ENCODE measurements at regions not wholly inside any gene's neighbourhood (a gene's known extent, or its start where the extent isn't known, plus 50 kb on each side); places are given as distances from the start of the nearest gene placed in this dataset.

DNA sequence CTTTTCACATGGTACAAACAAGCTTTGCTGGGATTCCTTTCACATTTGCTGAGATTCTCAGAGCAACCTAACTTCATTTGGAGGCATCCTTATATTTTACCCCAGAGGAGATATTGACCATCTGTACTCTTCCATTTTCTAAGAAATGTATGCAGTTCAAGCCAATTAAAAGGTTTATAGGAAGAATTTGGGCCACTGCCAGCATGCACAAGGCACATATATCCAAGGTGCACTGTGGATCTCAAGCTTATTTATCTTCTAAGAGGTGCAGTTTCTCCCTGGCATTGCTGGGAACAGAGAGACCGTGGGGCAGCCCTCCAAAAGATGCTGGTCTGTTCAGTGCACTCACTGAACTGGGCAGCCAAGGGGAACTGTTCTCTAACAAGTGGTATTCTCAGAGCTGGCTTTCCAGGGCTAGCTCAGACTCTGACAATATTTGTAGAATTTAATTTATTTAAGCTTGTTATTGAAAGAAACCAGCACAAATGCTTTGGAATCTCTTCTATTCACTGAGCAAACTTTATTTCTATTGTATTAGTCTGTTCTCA lies 213.3 kb downstream of the TENT4A start:
- TF ChIP-seq, protein P1, sequence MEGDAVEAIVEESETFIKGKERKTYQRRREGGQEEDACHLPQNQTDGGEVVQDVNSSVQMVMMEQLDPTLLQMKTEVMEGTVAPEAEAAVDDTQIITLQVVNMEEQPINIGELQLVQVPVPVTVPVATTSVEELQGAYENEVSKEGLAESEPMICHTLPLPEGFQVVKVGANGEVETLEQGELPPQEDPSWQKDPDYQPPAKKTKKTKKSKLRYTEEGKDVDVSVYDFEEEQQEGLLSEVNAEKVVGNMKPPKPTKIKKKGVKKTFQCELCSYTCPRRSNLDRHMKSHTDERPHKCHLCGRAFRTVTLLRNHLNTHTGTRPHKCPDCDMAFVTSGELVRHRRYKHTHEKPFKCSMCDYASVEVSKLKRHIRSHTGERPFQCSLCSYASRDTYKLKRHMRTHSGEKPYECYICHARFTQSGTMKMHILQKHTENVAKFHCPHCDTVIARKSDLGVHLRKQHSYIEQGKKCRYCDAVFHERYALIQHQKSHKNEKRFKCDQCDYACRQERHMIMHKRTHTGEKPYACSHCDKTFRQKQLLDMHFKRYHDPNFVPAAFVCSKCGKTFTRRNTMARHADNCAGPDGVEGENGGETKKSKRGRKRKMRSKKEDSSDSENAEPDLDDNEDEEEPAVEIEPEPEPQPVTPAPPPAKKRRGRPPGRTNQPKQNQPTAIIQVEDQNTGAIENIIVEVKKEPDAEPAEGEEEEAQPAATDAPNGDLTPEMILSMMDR (IDR thresholded peaks at IDR 0.05), result no peak

DNA sequence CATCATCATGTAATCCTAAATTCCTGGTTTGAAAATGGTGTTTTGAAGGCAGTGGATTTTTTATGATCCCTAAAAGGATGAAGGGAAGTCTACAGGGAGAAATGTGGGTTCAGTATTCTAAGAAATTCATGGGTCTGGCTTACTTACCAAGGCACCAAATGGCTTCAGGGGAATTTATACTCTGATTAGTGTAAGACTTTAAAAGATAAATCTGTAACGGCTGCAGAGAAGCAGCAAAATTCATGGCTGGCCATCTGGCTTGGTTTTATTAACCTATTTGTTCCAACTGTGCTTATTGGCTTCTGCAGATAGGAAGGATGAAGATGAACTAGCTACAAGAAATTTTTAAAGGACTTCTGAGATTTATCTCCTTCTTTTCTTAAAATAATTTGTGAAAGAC lies 222.8 kb downstream of the TENT4A start:
- TF ChIP-seq, protein P1 (IDR thresholded peaks at IDR 0.05), result no peak

DNA sequence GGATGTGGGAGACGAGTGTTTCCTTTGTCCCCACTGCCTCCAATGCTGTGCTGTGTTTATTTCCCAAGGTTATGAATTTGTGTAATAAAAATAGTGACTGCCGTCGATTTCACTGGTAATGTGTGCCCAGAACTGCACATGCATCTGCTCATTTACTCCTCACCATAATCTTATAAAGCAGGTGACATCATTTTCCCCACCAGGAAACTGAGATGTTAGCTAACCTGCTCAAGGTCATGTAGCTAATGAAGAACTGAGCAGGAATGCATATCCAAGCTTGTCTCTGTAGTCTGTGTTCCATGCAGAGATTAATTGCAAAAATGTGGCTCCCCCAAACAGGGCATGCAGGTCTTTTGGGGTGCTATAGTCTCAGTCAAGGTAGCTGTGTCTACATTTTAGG lies 224.4 kb downstream of the TENT4A start:
- TF ChIP-seq, protein P1 (IDR thresholded peaks at IDR 0.05), result no peak

DNA sequence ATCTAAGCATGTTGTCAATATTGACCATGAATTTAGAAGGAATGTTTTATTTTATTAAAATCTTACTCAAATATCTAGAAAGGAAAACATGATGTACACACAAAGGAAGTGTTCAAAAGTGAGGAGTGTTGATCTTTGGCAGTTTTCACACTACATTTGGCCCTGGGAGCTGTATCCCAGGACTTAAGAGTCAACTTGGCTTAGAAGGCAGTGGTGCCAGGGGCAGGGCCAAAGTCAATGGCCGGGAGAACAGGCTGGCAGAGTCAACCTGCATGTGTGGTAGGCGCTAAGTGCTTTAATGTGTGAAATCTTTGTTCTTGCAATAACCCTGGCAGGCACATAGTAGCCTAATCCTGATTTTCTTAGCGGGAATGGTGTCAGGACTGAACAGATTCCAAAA lies 228.4 kb downstream of the TENT4A start:
- TF ChIP-seq, protein P1 (IDR thresholded peaks at IDR 0.05), result no peak

DNA sequence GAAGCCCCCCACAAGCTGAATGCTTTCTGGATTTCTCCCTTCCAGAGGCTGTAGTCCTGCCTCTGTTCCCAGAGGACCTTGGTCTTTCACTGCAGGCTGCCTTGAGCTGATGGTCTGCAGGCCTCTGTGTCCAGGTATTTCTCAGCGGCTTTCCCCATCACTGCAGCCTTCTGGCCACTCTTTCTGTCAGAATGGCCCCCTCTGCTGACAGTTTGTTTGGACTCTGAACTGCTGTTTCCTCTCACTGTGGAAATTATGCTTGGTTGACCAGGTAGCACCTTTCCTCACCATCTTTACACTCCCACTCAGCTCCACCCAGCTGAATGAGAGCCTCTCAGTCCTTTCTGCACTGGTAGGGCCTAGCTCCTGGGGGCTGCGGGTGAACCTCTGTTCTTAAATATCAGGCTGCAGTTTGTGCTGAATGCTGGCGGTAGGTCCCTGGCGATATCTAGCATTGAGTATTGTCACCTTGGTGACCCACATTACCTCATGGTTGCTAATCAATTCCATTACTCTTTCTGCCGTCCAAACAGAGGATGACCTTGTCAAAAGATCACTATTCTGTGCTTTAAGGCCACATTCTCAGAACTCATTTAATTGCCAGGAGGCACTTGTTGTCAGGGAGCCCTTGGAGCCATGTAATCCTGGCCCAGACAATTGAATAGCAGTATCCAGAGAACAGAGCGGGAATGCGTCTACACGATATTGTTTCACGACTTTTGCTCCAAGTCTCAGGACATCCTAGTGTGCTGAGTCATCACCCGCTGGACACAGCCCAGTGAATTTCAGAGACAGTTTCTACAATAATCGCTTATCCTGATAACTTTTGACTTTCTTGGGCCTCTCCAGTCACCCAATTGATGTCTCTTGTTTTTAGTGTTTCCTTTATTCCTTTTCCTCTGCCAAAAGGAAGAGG lies 230.2 kb downstream of the TENT4A start:
- TF ChIP-seq, protein P1 (IDR thresholded peaks at IDR 0.05), result no peak

DNA sequence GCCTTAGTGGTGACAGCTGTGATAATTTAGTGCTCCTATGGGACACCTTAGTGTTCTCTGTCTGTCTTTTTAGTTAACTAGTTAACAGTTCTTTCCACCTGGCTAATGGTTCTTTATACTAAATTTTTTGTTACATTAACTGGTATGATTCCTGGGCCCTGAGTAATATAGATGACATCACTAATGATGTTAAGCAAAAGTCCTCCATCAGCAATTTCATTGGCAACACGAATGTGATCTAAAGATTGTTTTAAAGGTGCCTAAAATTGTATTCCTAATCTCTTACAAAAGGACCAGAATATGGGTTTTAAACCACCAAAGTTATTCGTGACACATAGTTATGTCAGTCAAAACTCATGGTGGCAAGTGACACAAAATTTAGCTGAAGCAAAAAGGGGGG lies 235.3 kb downstream of the TENT4A start:
- TF ChIP-seq, protein P1 (IDR thresholded peaks at IDR 0.05), result no peak

DNA sequence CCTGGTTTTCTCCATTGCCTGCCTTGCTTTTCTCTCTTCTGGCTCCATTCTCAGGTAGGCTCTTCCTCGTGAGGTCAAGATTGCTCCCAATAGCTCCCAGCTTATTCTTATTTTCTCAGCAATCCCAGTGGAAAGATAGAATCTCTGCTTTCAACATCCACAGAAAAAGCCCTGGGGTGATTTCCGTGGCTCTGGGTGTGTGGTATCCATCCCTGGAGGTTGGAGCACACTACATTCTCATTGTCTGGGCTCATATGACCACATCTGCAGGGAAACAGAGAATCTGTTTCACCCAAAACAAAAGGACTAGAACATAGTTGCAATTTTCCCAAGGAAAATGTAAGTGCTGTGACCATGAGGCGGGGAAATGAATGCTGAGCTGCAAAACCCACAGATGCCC lies 236.0 kb downstream of the TENT4A start:
- TF ChIP-seq, protein P1 (IDR thresholded peaks at IDR 0.05), result no peak

Data from LNCAP (cell line).